Small intestine (tissue), 7 donors: ENCODE measurements at regions not wholly inside any gene's neighbourhood (a gene's known extent, or its start where the extent isn't known, plus 50 kb on each side); places are given as distances from the start of the nearest gene placed in this dataset.
"Not testable (repeated sequence)": the region's sequence is repeated elsewhere in the genome, so short reads cannot be mapped to it uniquely, and the experiment has no call there.

Experiments used
- DNase-seq, 2 donors: peaks; one replicate each; pipeline versions ENCODE4 v3.0.0 to v3.0.0-alpha.2; 2013
- FAIRE-seq: peaks from 2 replicates; lab custom pipeline; 2012; peaks lifted over from hg19 to GRCh38; lab: Jason Lieb, UNC
- H3K27ac ChIP-seq, 3 donors: one replicate each; pipeline ENCODE4 v1.5.1; 2013; ENCODE audit warnings: low read length in 2 of 3, mild to moderate bottlenecking in 2 of 3, control low read depth in 1 of 3, inconsistent platforms in 1 of 3, low read depth in 1 of 3, moderate library complexity in 1 of 3
- H3K27me3 ChIP-seq, 3 donors: one replicate each; pipeline ENCODE4 v1.6.1; 2013; ENCODE audit warnings: low read length in 3 of 3, inconsistent platforms in 1 of 3; ENCODE audit not compliant: control insufficient read depth in 3 of 3, insufficient read depth in 3 of 3
- H3K36me3 ChIP-seq, 3 donors: one replicate each; pipeline ENCODE4 v1.6.1; 2013; ENCODE audit warnings: low read length in 3 of 3, inconsistent platforms in 1 of 3, low read depth in 1 of 3, mild to moderate bottlenecking in 1 of 3, moderate library complexity in 1 of 3; ENCODE audit not compliant: control insufficient read depth in 3 of 3, insufficient read depth in 2 of 3
- H3K4me1 ChIP-seq, 3 donors: one replicate each; pipeline ENCODE4 v1.6.1; 2013; ENCODE audit warnings: low read length in 2 of 3, inconsistent platforms in 1 of 3, low read depth in 1 of 3, mild to moderate bottlenecking in 1 of 3, moderate library complexity in 1 of 3; ENCODE audit not compliant: control insufficient read depth in 3 of 3, insufficient read depth in 2 of 3
- H3K4me3 ChIP-seq, 3 donors: one replicate each; pipeline ENCODE4 v1.5.1; 2013; ENCODE audit warnings: low read length in 3 of 3, control low read depth in 1 of 3, inconsistent platforms in 1 of 3, low read depth in 1 of 3, mild to moderate bottlenecking in 1 of 3, moderate library complexity in 1 of 3
- H3K9me3 ChIP-seq, 2 donors: one replicate each; pipeline ENCODE4 v1.6.1; 2013; ENCODE audit warnings: low read depth in 1 of 2, low read length in 1 of 2; ENCODE audit not compliant: control insufficient read depth in 2 of 2, insufficient read depth in 1 of 2
- WGBS, 3 donors: extraction: QIAGEN DNeasy Blood & Tissue Kit; methylation state at CpG; one replicate each; pipeline ENCODE4 v1.1.7; 2013; 5-methylcytosine and 5-hydroxymethylcytosine counted together
- donor health status: healthy with polysubstance abuse.
- donor health status: control.
- donor health status: control.
- donor health status: Bipolar disorder and iron deficiency.
- donor health status: healthy.

DNA sequence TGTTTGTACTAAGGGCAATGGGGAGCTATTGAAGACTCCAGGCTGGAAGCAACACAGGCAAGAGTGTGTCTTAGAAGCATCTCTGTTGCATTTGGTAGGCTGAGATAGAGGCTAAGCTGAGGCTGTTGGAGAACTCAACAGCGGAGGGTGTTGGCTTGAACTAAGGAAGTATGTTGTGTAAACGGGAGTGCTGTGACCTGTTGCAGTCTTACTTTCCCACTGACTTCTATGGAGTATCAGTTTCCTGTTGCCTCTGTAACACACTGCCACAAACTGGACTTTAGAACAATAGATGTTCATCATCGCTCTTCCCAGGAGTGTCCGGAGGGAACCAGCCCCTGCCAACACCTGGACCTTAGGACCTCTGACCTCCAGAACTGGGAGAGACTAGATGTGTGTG is 181.8 kb downstream of the NPIPB11 start:
- 65 to 80% (median 75%) methylated on average over 4 of the region's 4 CpGs for WGBS, 3 donors
- not testable (repeated sequence) for DNase-seq, H3K27ac ChIP-seq, H3K4me3 ChIP-seq, H3K9me3 ChIP-seq, H3K27me3 ChIP-seq, H3K36me3 ChIP-seq, FAIRE-seq
- H3K4me1 ChIP-seq, result peaks cover 0 to 13% (median 0%) of the 10 kb centered on the region in 3 donors

DNA sequence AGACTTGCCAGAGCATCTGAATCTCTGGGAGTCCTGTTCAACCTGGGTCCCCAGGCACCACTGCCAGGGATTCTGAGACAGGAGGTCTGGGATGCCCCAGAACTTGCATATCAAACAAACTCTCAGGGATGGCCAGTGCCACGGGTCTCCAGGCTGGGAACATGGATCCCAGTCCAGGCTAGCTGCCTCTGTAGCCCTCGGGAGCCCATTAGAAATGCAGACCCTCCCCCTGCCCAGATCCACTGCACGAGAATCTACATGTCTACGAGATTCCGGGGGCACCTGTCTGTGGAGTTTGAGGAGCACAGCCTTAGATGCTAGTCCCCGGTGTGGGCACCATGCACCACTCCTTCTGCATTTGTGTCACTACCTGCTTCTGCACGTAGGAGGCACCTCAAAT is 183.9 kb downstream of the NPIPB11 start:
- not testable (repeated sequence) for H3K9me3 ChIP-seq

DNA sequence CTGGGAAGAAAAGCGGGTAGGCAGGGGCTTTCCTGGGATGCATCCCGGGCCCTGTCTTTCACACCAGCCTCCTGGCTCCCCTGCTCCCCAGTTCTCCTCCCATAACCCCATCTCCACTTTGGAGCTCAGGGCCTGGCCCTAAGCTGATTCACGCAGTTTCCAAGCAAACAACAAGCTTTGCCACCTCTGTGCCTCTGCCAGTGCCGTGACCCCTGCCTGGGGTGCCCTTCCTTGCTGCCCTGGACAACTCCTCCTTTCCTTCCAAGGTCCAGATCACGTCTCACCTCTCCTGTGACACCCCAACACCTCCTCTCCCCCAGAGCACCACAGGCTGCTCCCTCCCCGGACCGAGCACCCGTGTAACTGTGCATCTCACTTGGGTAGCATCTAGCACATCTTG is 184.5 kb downstream of the NPIPB11 start:
- H3K27me3 ChIP-seq, DNase-seq, H3K4me1 ChIP-seq, FAIRE-seq, H3K9me3 ChIP-seq, H3K36me3 ChIP-seq, H3K4me3 ChIP-seq: not testable (repeated sequence)
- peak overlapping the region in 1 of 3 donors; percentile 3 for H3K27ac ChIP-seq
- WGBS, 3 donors, result 84 to 97% (median 92%) methylated on average over 8 of the region's 8 CpGs

More for the DNA sequence above, 183.9 kb downstream of the NPIPB11 start:
- not testable (repeated sequence) for H3K4me1 ChIP-seq, H3K4me3 ChIP-seq, H3K27ac ChIP-seq, DNase-seq, FAIRE-seq, H3K27me3 ChIP-seq, H3K36me3 ChIP-seq
- WGBS, 3 donors, result 88 to 95% (median 95%) methylated on average over 6 of the region's 7 CpGs

DNA sequence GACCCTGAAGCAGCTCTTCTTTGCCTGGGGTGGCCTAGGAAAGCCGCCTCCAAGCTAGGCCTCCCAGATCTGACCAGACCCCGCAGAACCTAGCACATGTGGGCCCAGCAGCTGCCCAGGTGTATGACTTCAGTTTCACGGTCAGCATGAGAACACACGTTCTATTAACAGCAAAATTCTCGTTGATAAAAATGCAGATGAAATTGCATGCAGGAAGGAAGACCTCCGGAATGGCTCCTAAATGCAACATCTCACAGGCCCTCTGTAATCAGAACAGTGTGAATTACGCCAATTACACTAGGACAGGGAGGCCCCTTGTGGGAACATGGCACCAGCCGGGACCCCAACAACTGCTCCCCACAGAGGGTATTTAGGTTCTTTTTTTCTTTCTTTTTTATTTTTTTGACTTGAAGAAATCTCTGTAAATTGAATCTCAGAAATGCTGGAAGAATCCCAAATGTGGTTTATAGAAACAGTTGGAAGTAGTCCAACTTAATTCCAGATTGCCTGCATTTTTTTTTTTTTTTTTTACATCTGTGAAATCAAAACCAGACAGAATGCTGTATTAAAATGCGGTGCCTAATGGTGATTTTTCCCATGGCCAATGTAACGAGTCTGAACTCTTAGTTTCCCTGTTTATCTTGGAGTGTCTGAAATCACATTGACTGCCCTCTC is 185.1 kb downstream of the NPIPB11 start:
- H3K9me3 ChIP-seq, H3K36me3 ChIP-seq, H3K4me3 ChIP-seq, FAIRE-seq, H3K4me1 ChIP-seq, H3K27me3 ChIP-seq, DNase-seq: not testable (repeated sequence)
- peak overlapping the region in 1 of 3 donors; percentile 3 for H3K27ac ChIP-seq
- 82 to 88% (median 84%) methylated on average over 10 of the region's 10 CpGs for WGBS, 3 donors

DNA sequence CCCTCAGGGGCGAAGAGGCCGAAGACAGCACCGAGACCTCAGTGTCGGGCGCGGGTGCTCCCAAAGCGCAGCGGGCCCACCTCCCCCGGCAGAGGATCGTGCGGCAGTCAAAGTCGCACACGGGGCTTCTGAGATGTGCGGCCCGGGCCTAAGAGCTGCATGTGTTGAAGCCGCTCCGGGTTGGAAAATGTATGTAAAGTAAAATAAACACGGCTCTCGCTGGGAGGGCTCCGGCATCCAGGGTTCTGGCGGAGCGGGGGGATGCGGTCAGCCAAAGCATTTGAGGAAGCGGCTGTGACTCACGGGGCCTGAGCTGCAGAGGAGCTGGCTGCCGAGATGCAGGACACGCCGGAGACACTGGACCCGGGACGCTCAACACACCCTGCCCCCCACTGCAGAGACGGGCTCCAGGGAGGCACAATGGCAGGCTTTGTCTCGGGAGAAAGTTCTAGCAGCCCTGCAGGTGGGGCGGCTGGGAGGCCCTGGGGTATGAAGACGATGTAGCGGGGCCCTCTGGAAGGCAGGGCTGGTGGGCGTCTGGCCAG is 185.8 kb downstream of the NPIPB11 start:
- not testable (repeated sequence) for H3K4me1 ChIP-seq, FAIRE-seq, H3K27ac ChIP-seq, H3K9me3 ChIP-seq, H3K27me3 ChIP-seq, H3K4me3 ChIP-seq, H3K36me3 ChIP-seq
- DNase-seq, result peak in 1 of 2 donors; percentile 22
- WGBS, 3 donors, result 71 to 93% (median 90%) methylated on average over 24 to 31 of the region's 36 CpGs

GRCh38 chr16:29219966-29220646 is 186.4 kb downstream of the NPIPB11 start:
- not testable (repeated sequence) for DNase-seq, H3K27ac ChIP-seq, FAIRE-seq, H3K36me3 ChIP-seq, H3K4me3 ChIP-seq, H3K9me3 ChIP-seq, H3K27me3 ChIP-seq, H3K4me1 ChIP-seq
- WGBS, 3 donors, result 78 to 93% (median 93%) methylated on average over 20 to 24 of the region's 24 CpGs

DNA sequence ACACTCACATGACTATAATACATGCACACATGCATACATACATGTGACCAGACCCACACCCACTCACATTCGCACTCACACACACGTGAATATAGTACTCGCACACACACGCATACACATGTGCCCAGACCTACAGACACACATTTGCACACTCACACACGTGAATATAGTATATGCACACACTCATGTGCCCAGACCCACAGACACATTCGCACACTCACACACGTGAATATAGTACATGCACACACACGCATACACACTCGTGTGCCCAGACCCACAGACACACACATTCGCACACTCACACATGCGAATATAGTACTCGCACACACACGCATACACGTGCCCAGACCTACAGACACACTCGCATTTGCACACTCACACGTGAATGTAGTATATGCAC is 186.9 kb downstream of the NPIPB11 start:
- not testable (repeated sequence) for FAIRE-seq, H3K36me3 ChIP-seq, H3K27me3 ChIP-seq, H3K9me3 ChIP-seq, H3K4me1 ChIP-seq, H3K27ac ChIP-seq, H3K4me3 ChIP-seq, DNase-seq
- WGBS, 3 donors, result 95 to 96% (median 96%) methylated on average over 16 of the region's 16 CpGs

DNA sequence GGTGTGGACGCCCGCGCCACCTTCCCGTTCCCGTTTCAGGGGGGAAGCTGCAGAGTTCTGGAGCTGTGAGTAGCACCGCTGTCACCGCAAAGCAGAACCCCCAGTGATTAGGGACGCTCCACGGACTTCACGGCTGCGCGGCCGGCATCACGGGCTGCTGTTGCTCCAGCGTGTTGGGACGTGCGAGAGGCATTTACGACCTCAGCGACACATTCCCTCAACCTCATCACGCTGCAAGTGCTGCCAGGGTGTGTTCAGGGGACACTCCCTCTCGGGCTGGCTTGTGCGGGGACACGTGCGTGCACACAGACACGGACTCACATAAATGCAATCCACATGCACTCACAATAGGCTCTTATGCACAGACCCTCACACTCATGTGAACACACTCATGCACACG is 187.9 kb downstream of the NPIPB11 start:
- not testable (repeated sequence) for FAIRE-seq
- 92 to 95% (median 94%) methylated on average over 14 to 26 of the region's 26 CpGs for WGBS, 3 donors

More for the DNA sequence above, 187.9 kb downstream of the NPIPB11 start:
- not testable (repeated sequence) for H3K36me3 ChIP-seq, H3K27me3 ChIP-seq, H3K27ac ChIP-seq, DNase-seq, H3K4me3 ChIP-seq, H3K9me3 ChIP-seq, H3K4me1 ChIP-seq
